GM19455 (cell line): ENCODE measurements at regions not wholly inside any gene's neighbourhood (a gene's known extent, or its start where the extent isn't known, plus 50 kb on each side); places are given as distances from the start of the nearest gene placed in this dataset.
A peak's percentile ranks its signal among the peaks of the same experiment; 100 is the strongest.

Experiments
- ATAC-seq: cut with Tn5 transposase; IDR thresholded peaks from one replicate; pipeline ENCODE4 v1.9.1; 2021; ENCODE audit not compliant: unreplicated experiment

DNA sequence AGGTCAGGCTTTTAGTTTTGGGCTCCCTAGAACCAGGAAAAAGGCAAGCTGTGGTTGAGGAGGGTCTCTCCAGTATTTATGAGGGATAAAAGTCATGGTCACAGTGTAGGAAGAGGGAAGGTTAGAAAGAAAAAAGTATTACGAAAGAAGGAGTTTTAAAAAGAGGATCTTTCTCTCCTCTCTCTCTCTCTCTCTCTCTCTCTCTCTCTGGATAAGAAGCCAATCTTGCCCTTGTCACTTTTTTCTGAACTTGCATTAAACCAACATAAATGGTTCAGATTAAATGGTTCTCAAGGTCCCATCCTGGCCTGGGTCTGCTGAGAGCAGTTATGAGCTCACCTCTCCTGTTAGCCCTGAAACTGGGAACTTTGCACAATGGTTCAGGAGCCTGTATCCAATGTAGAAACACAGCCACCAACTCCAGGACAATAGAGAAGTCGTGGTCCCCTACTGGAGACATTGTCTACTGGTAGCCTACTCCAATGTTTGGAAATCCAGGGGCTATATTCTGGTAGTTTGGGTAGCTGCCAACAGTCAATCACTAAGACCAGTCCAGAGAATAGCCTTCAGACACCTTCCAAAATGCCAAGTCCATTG is 131.9 kb downstream of the DAD1 start:
- no peak for ATAC-seq

DNA sequence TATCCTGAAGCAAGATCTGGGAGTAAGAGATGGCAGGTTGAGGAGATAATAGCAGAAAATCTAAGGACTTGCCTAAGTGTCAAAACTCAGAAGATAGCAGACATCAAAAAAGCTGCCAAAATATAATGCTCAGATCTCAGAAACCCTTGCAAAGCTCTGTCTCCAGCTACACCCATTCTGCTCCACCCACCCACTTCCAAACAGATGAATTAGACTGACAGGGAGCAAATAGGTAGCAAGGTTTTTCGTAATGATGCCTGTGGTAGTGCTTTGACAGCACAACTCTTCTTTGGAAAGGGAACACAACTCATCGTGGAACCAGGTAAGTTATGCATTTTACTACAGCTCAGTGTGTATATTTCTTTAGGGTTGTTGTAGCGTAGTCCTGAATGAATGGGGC is 132.6 kb downstream of the DAD1 start:
- no peak for ATAC-seq

GRCh38 chr14:22452330-22452729 is 136.7 kb downstream of the DAD1 start:
- ATAC-seq = no peak

- ATAC-seq = no peak
Observed at GRCh38 chr14:22450266-22450665, 138.8 kb downstream of the DAD1 start.

DNA sequence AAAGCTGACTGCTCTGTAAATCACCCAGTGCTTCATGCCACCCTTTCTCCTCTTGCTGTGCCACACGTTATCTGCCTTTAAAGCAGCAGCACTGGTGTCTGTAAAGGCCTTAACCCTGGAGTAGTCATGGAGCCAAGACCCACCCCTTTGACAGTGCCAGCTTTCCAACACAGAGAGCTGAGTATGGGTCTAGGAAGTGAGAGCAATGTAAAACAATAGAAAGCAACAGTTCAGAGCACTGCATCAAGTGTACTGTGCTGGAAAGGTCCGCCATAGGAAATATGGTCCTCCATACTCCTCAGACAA is 139.5 kb downstream of the DAD1 start:
- ATAC-seq = no peak

GRCh38 chr14:22448905-22449599 is 140.0 kb downstream of the DAD1 start:
- peak; percentile 39 for ATAC-seq

DNA sequence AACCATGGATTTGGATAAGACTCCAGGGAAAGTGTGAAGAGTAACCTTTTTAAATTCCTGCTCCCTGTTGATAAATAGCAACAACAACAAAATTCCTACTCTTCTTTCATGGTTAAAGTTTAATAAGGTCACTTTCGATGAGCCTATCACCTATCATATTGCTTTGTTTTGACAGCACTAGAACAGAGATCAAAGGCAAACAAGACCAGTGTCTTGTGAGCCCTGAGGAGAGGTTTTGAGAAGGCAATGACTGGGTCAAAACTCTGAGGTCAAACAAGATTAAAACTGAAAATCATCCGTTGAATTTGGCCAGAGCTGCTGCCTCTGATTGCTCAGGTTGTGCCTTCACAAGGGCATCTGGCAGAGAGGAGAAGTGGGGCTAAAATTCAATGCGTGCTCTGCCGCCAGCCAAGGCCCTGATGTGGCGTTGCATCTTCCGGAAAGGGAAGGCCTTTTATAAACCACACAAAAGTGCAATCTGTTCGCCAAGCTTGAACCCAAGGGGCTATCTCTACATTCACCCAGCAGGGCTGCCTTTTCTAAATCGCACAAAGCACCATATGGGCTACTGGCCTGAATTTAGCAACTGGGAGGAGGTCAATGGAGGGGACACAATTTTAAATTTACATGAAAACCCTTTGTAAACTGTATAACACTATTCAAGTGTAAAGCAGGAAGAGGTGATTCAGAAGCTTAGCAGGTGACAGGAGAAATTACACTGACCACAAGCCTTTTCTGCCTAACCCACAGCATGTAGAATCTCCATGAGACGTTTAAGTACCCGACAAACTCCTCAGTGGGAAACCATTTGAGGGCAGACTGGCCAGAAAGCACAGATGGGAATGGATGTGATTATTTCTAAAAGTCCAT is 140.8 kb downstream of the DAD1 start:
- ATAC-seq = peak; percentile 66

- ATAC-seq = no peak
Observed at GRCh38 chr14:22438742-22439141, 150.3 kb downstream of the DAD1 start.

DNA sequence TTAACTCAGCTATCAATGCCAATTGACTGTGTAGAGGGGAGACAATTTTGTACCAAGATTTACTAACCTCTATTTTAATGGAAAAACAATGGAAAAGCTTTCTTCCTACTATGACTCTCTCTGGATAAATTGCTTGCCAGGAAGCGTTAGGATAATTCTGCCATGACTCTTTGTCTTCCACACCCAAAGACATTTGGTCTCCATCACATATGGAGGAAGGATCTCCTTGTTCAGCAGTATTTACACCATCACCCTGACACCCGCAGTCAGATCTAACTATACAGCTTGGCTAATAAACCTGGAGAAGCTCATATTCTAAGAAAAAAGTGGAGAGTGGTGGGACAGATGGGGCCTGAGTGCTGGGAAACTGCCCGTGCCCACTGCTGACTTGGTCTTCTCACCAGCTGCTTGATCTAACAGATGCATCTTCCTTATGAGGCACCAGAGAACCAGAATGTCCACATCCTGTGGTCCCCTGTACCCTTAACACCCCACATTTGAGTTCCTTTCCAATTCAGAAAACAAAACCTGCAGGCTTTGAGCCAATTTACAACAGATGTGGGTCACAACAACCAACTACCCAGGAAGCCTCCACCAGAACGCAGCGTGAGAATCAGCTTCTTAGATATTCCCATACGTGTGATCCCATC is 154.0 kb downstream of the DAD1 start:
- no peak for ATAC-seq

DNA sequence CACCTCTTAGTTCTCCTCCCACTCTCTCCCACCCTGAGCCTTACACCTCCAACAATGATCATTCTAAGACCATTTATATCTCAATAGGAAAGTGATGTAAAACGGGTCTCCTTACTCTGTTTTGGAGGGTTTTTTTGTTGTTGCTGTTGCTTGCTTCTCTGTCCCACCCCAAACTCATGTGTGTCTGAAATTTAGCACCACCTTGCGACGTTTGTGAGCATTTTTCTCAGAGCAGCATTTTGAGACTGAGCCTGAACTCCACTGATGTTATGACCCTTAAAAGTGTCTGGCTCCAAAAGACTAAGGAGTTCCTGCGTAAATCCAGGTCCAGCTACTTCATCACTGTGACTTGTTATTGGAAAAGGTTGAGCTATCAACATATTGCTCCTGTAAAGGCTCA is 155.0 kb downstream of the DAD1 start:
- ATAC-seq = no peak

DNA sequence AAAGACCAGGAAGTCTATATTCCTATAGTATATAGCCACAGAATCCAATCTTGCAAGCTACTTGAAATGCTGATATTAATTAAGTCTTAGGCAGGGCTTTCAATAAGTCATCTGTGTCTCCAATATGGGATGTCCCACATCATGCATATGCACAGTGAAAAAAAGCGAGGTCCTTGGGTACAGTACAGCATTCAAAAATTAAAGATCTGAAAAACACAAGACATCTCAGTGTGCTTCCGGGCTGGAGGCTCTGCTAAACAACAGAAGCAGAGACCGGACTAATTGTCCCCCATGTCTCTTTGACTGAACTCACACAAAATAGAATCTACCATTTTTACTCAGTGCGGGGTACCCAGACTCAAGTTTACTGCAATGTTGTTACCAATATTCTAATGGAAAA is 156.0 kb downstream of the DAD1 start:
- no peak for ATAC-seq

DNA sequence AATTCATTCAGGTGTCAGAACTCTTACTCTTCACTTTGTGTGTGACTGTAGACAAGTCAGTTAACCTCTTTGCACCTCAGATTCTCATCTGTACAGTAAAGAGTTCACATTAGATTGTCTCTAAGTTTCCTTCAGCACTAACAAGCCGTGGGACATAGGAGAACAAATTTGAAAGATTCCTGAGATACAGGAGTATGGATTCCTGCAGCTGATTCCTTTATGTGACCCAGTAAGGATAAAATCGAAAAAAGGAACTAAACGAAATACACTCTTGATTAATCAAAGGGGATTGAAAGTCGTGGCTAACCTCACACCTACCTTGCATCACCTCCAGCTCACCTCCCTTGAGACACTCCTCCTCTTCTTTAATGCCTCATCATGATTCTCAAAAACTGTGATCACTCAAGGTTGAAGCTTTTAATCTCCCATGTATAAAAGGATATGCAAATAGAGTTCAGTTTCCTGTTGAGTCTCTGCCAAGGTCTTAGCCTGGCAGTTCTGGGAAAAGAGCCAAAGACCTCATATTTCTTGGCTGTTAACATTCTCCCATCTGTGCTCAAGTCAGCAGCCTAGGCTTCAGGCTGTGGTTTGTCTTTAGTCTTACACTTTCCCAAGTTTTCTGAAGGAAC is 156.6 kb downstream of the DAD1 start:
- ATAC-seq = no peak

- no peak for ATAC-seq
Observed at GRCh38 chr14:22429546-22430294, 159.3 kb downstream of the DAD1 start.

DNA sequence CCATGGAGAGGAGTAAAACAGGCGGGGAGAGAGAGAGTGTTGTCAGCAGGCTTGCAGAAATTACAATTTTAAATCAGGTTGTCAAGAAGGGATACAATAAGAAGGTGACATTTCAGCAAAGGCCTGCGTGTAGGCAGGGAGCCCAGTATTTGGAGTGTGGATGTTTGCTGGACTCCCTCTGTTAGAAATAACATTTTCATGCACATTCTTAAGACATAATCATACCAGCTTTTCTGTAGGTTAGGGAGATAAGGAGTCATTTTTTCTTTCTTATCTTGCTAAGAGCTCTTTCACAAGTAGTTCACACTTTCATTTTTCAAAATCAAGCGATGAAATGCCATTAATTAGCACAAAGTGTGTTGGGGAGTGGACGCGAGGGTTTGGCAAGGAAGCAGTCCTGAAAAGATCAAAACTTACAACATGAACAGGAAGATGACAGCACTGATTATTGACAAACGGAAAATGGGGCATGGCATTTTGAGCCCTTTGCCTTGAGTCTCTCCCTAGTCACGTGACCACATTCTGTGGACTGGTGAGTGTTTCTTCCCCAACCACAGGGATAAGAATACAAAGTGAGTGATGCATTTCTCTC is 160.2 kb downstream of the DAD1 start:
- ATAC-seq = no peak

- ATAC-seq = no peak
Observed at GRCh38 chr14:22427771-22428231, 161.2 kb downstream of the DAD1 start.

DNA sequence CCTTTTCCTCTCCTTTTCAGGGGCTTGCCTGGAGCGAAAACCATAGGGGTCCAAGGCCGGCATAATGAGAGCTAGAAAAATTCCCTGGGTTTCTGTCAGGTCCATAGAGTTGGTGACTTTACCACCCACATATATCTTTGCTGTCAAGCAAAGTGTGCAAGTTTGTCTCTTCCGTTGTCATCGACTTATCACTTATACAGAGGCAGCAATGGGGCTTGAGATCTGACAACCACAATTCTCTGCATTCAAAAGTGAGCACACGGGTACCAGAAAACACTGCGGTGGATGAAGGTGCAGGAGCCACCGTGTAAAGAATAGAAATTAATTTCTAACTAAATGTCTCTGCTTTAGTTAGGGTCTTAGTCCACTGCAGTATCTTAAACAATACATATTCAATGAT is 162.3 kb downstream of the DAD1 start:
- no peak for ATAC-seq

GRCh38 chr14:22423958-22424357 is 165.1 kb downstream of the DAD1 start:
- no peak for ATAC-seq

DNA sequence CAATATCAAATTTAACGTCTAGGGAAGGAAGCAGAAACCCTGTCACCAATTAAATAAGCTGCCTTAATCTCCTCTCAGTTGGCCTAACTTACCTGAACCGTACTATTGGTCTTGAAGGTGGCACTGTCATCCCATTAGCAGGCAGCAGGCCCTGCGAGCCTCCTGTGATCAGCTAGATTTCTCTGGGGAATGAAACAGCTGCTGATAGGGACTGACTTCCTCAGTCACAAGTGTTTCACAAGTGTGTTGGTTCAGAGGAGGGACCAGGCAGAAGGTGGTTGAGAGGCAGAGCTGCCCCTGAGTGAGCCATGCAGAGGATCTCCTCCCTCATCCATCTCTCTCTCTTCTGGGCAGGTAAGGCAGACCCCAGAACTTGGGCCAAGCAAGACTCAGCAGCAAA is 166.8 kb downstream of the DAD1 start:
- no peak for ATAC-seq

GRCh38 chr14:22420598-22421186 is 168.3 kb downstream of the DAD1 start:
- no peak for ATAC-seq

DNA sequence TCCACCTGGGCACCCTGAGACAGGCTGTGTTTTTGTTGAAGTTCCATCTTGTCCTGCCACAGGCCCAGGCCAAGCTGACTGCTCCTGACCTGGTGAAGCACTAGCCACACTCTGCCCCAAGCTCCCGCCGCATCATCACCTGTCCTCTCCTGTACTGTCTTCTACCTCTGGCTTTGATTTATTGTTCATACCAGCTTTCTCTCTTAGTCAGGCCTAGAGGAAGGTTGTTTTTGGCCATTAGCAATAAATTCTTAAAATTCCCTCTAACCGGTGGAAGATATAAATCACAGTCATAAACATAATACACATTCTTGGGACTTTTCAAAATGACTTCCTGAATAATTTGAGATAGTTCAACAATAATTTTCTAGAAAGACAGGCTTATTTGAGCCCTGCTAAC is 169.4 kb downstream of the DAD1 start:
- ATAC-seq = no peak
